ENCODE measurements at regions not wholly inside any gene's neighbourhood (a gene's known extent, or its start where the extent isn't known, plus 50 kb on each side); places are given as distances from the start of the nearest gene placed in this dataset.

DNA sequence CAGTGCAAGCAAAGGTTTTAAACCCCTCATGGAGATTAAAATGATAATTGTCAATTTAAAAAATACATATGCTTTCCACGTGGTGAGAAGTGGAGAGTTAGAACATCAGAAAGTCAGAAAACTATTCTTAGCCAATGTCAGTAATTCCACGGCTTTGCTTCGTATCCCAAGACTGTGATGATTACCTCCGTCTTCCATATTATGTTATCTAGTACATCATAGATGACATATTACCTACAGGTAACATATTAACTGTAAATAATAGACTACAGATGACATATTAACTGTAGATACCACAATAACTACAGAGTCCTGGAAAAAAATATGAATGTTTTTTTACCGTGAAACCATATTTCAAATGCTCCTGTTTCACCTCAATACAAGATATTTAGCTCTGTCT lies 579.4 kb upstream of the PFKP start:
- DNase-seq (no peak), ATAC-seq (no peak)
- TF ChIP-seq, protein P1, sequence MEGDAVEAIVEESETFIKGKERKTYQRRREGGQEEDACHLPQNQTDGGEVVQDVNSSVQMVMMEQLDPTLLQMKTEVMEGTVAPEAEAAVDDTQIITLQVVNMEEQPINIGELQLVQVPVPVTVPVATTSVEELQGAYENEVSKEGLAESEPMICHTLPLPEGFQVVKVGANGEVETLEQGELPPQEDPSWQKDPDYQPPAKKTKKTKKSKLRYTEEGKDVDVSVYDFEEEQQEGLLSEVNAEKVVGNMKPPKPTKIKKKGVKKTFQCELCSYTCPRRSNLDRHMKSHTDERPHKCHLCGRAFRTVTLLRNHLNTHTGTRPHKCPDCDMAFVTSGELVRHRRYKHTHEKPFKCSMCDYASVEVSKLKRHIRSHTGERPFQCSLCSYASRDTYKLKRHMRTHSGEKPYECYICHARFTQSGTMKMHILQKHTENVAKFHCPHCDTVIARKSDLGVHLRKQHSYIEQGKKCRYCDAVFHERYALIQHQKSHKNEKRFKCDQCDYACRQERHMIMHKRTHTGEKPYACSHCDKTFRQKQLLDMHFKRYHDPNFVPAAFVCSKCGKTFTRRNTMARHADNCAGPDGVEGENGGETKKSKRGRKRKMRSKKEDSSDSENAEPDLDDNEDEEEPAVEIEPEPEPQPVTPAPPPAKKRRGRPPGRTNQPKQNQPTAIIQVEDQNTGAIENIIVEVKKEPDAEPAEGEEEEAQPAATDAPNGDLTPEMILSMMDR (IDR thresholded peaks at IDR 0.05), result no peak
- Histone ChIP-seq H3K4me1 (ENCODE audit: low read depth) (no peaks in the 10 kb centered on the region), H3K36me3 (ENCODE audit: low read depth) (no peaks in the 10 kb centered on the region), H3K9me3 (peaks cover 26% of the 10 kb centered on the region), H3K4me3 (no peak overlapping the region)
- intact Hi-C loops (cut with DNase I, micrococcal nuclease), result no loop called here

DNA sequence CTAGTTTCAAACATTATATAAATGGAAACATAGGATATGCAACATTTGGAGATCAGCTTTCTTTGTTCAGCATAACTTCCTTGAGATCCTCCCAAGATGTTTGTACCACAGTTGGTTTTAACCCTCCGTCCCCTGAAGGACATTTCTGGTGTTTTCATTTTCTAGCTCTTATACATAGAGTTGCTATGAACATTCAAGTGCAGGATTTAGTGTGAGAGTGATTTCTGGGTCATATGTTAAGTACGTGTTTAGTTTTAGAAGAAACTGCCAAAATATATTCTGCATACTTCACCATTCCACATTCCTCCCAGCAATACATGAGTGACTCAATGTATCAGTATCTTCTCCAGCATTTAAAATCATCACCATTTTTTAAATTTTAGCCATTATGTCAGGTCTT lies 588.7 kb upstream of the PFKP start:
- DNase-seq, result no peak
- H3K4me1 ChIP-seq (ENCODE audit: low read depth), result no peaks in the 10 kb centered on the region
- TF ChIP-seq, protein P1 (IDR thresholded peaks at IDR 0.05), result no peak
- ATAC-seq, result no peak
- intact Hi-C loops (cut with DNase I, micrococcal nuclease), result no loop called here
- no peaks in the 10 kb centered on the region for H3K36me3 ChIP-seq (ENCODE audit: low read depth)
- H3K4me3 ChIP-seq, result no peak overlapping the region
- peaks cover 71% of the 10 kb centered on the region for H3K9me3 ChIP-seq

DNA sequence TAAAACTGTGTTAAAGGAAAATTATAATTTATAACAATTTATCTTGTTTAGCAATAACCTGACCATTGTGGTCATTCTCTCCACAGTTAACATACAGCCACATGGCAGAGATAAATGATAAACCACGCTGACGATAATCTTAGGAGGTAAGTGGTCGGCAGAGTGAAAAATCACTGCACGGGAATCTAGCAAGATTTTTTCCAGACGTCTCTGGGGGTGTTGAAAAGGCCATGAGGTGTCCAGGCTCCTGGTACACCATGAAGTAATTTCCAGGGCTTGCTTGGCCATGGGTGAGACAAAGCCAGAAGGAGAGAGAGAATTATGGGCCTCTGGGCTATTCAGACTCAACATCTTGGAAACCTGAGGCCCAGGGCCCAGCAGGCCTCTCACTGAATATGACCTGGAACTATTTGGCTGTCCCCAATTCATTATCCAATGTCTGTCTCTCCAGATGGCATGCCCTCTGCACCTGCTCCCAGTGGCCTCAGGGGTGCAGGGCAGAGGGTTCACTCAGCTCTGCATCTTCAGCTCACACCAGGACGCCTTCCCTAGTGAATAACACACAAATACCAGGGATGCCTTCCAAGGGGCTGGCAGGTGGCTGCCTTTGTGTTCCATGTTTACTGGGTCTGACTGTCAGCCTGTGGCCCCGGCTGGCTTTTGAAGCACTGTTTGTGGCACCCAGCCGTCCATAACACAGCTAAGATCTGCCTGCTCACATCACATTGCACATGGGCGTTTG lies 590.4 kb upstream of the PFKP start:
- Histone ChIP-seq H3K9me3 (peaks cover 78% of the 10 kb centered on the region), H3K4me1 (ENCODE audit: low read depth) (no peaks in the 10 kb centered on the region), H3K36me3 (ENCODE audit: low read depth) (no peaks in the 10 kb centered on the region), H3K4me3 (no peak overlapping the region)
- TF ChIP-seq, protein P1 (IDR thresholded peaks at IDR 0.05), result no peak
- intact Hi-C loops (cut with DNase I, micrococcal nuclease), result no loop called here
- DNase-seq, result no peak
- ATAC-seq, result no peak

DNA sequence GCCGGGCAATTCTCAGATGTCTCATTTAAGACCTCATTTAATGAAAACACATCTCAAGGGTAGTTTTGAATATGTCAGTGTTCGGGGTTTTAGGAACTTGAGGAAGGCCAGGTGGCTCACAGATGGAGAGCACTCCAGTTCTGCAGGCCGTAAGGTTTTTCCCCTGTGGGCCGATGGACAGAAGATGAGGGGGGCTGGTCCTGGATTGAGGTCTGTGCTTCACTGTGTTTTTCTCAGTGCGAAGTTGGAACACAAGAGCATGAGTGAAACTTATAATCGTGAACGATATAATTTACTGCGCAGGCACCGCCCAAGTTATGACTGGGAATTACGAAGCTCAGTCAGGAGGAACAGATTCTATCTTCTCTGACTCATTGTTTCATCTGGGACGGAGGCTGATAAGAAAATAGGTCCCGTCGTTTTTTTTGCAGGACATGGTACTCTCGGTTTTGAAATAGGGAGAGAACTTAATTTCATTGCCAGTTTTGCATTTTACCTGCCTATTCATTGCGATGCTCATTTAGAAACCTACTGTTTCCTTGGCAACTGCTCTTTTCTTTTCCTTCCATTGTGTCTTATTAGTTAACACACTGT lies 591.0 kb upstream of the PFKP start:
- peaks cover 81% of the 10 kb centered on the region for H3K9me3 ChIP-seq
- intact Hi-C loops (cut with DNase I, micrococcal nuclease), result no loop called here
- no peaks in the 10 kb centered on the region for H3K4me1 ChIP-seq (ENCODE audit: low read depth)
- H3K36me3 ChIP-seq (ENCODE audit: low read depth), result no peaks in the 10 kb centered on the region
- TF ChIP-seq, protein P1 (IDR thresholded peaks at IDR 0.05), result no peak
- DNase-seq (no peak), ATAC-seq (no peak)
- no peak overlapping the region for H3K4me3 ChIP-seq

DNA sequence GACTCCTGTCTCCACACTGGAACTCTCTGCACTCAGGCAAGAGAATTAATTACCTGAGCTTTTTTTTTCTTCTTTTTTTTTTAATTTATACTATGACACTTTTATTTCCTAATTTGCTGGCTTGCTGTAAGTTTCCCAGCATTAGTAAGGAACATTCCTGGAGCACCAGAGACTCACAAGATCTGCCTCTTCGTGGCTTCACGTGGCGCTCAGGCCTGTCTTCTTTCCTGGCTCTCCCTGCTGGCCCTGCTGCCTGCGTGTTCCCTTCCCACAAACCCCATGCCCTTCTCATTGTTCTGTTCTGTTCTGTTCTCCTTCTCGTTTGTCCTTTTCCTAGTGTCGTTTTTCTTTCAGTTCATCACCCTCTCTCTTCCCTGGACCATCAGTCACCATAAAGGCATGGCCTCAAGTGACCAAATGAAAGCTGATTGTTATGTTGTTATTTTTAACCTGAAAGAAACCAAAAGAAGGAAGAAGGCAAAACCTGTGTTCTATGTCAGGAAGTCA lies 591.6 kb upstream of the PFKP start:
- TF ChIP-seq, protein P1 (IDR thresholded peaks at IDR 0.05), result no peak
- ATAC-seq, result no peak
- no peak for DNase-seq
- H3K4me3 ChIP-seq, result no peak overlapping the region
- no peaks in the 10 kb centered on the region for H3K36me3 ChIP-seq (ENCODE audit: low read depth)
- H3K4me1 ChIP-seq (ENCODE audit: low read depth), result no peaks in the 10 kb centered on the region
- peaks cover 76% of the 10 kb centered on the region for H3K9me3 ChIP-seq
- intact Hi-C loops (cut with DNase I, micrococcal nuclease), result no loop called here

Measured in mucosa of descending colon (tissue), 3 donors.